Lower leg skin (tissue), 3 donors: ENCODE measurements at regions not wholly inside any gene's neighbourhood (a gene's known extent, or its start where the extent isn't known, plus 50 kb on each side); places are given as distances from the start of the nearest gene placed in this dataset.

ENCODE experiments used
- POLR2A ChIP-seq, 2 donors: fragments of 450-650 bp; IDR thresholded peaks; one replicate each; pipeline ENCODE4 v1.6.1; 2016 to 2017; ENCODE audit warnings: antibody characterized with exemption in 2 of 2, mild to moderate bottlenecking in 1 of 2, moderate library complexity in 1 of 2
- TF ChIP-seq, protein P1 (sequence below), 3 donors: fragments of 450-650 bp; IDR thresholded peaks; one replicate each; pipeline ENCODE4 v1.5.1; 2016; ENCODE audit warnings: antibody characterized with exemption in 3 of 3, mild to moderate bottlenecking in 3 of 3, moderate library complexity in 2 of 3

DNA sequence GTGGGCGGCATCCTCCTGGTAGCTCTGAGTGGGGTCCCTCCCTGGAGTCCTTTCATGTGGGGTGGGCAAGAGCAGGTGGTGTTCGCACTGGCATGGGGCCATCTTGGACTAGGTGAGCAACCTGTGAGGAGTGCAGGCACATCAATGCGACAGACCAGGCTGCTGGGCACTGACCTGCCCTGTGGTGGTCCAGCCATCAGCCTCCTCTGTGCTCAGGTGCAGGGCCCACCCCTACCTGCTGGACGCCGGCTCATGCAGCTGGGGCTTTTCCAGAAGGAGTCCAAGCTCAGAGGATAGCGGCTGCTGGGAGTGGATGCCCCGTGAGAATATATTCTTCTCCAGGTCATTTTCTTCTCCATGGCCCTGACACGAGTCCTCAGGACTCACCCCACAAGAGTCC is 424.4 kb downstream of the GLRX3 start:
- TF ChIP-seq, protein P1, sequence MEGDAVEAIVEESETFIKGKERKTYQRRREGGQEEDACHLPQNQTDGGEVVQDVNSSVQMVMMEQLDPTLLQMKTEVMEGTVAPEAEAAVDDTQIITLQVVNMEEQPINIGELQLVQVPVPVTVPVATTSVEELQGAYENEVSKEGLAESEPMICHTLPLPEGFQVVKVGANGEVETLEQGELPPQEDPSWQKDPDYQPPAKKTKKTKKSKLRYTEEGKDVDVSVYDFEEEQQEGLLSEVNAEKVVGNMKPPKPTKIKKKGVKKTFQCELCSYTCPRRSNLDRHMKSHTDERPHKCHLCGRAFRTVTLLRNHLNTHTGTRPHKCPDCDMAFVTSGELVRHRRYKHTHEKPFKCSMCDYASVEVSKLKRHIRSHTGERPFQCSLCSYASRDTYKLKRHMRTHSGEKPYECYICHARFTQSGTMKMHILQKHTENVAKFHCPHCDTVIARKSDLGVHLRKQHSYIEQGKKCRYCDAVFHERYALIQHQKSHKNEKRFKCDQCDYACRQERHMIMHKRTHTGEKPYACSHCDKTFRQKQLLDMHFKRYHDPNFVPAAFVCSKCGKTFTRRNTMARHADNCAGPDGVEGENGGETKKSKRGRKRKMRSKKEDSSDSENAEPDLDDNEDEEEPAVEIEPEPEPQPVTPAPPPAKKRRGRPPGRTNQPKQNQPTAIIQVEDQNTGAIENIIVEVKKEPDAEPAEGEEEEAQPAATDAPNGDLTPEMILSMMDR (IDR thresholded peaks at IDR 0.05) = no peak
- no peak for TF ChIP-seq POLR2A (IDR thresholded peaks at IDR 0.05)
